Endothelial cell (in vitro differentiated cells): ENCODE measurements at regions not wholly inside any gene's neighbourhood (a gene's known extent, or its start where the extent isn't known, plus 50 kb on each side); places are given as distances from the start of the nearest gene placed in this dataset.

Experiments used
- DNase-seq: peaks from one replicate; pipeline ENCODE4 v3.0.0; 2021; ENCODE audit warnings: low spot score
- H3K27ac Mint-ChIP-seq: one replicate; pipeline ENCODE4 v1.8.0; 2021; ENCODE audit warnings: mixed read lengths, inconsistent platforms; ENCODE audit not compliant: unreplicated experiment
- H3K27me3 Mint-ChIP-seq: one replicate; pipeline ENCODE4 v1.8.0; 2021; ENCODE audit warnings: mild to moderate bottlenecking, moderate library complexity, mixed read lengths, inconsistent platforms; ENCODE audit not compliant: unreplicated experiment
- H3K36me3 Mint-ChIP-seq: one replicate; pipeline ENCODE4 v1.8.0; 2021; ENCODE audit warnings: mild to moderate bottlenecking, low read depth, mixed read lengths, inconsistent platforms; ENCODE audit not compliant: unreplicated experiment
- H3K4me1 Mint-ChIP-seq: one replicate; pipeline ENCODE4 v1.8.0; 2021; ENCODE audit warnings: mild to moderate bottlenecking, mixed read lengths, inconsistent platforms; ENCODE audit not compliant: unreplicated experiment
- H3K4me3 Mint-ChIP-seq: one replicate; pipeline ENCODE4 v1.8.0; 2021; ENCODE audit warnings: mild to moderate bottlenecking, mixed read lengths, inconsistent platforms; ENCODE audit not compliant: unreplicated experiment
- H3K9me3 Mint-ChIP-seq: one replicate; pipeline ENCODE4 v1.8.0; 2021; ENCODE audit warnings: mixed read lengths, inconsistent platforms; ENCODE audit not compliant: unreplicated experiment
- CTCF ChIP-seq: fragments of 200-600 bp; sonication (generic); IDR thresholded peaks from one replicate; pipeline ENCODE4 v1.5.0; 2021; ENCODE audit warnings: antibody characterized with exemption; ENCODE audit not compliant: unreplicated experiment

GRCh38 chr5:93151896-93152295 lies 429.1 kb downstream of the NR2F1-AS1 start:
- no peak overlapping the region for H3K4me3 Mint-ChIP-seq
- H3K9me3 Mint-ChIP-seq = no peaks in the 10 kb centered on the region
- H3K36me3 Mint-ChIP-seq = no peaks in the 10 kb centered on the region
- no peak for DNase-seq
- no peaks in the 10 kb centered on the region for H3K4me1 Mint-ChIP-seq
- no peak overlapping the region for H3K27ac Mint-ChIP-seq
- no peaks in the 10 kb centered on the region for H3K27me3 Mint-ChIP-seq
- no peak for TF ChIP-seq CTCF

GRCh38 chr5:93151121-93151520 lies 429.9 kb downstream of the NR2F1-AS1 start:
- Mint-ChIP-seq H3K4me1 (no peaks in the 10 kb centered on the region), H3K27me3 (no peaks in the 10 kb centered on the region), H3K27ac (no peak overlapping the region), H3K36me3 (no peaks in the 10 kb centered on the region), H3K4me3 (no peak overlapping the region), H3K9me3 (no peaks in the 10 kb centered on the region)
- no peak for TF ChIP-seq CTCF
- no peak for DNase-seq

GRCh38 chr5:93150311-93151012 lies 430.6 kb downstream of the NR2F1-AS1 start:
- H3K27me3 Mint-ChIP-seq = no peaks in the 10 kb centered on the region
- no peaks in the 10 kb centered on the region for H3K9me3 Mint-ChIP-seq
- H3K36me3 Mint-ChIP-seq = no peaks in the 10 kb centered on the region
- no peak overlapping the region for H3K4me3 Mint-ChIP-seq
- no peaks in the 10 kb centered on the region for H3K4me1 Mint-ChIP-seq
- no peak for TF ChIP-seq CTCF
- no peak for DNase-seq
- no peak overlapping the region for H3K27ac Mint-ChIP-seq

- Mint-ChIP-seq H3K36me3 (no peaks in the 10 kb centered on the region), H3K9me3 (no peaks in the 10 kb centered on the region), H3K27me3 (no peaks in the 10 kb centered on the region), H3K4me1 (no peaks in the 10 kb centered on the region), H3K27ac (no peak overlapping the region), H3K4me3 (no peak overlapping the region)
- no peak for DNase-seq
- TF ChIP-seq CTCF = no peak
These were observed 435.3 kb downstream of the NR2F1-AS1 start for GRCh38 chr5:93145767-93146166.

GRCh38 chr5:93145019-93145418 lies 436.0 kb downstream of the NR2F1-AS1 start:
- Mint-ChIP-seq H3K27me3 (no peaks in the 10 kb centered on the region), H3K4me3 (no peak overlapping the region), H3K36me3 (no peaks in the 10 kb centered on the region), H3K9me3 (no peaks in the 10 kb centered on the region), H3K27ac (no peak overlapping the region), H3K4me1 (no peaks in the 10 kb centered on the region)
- DNase-seq = no peak
- TF ChIP-seq CTCF = no peak
